Fibroblast of mammary gland (primary cell): ENCODE measurements at regions not wholly inside any gene's neighbourhood (a gene's known extent, or its start where the extent isn't known, plus 50 kb on each side); places are given as distances from the start of the nearest gene placed in this dataset.

Experiments used
- DNase-seq: peaks from one replicate; pipeline ENCODE4 v3.0.0-alpha.2; 2010; ENCODE audit warnings: low read depth
- H3K4me3 ChIP-seq: 2 replicates; pipeline ENCODE4 v1.5.1; 2011; ENCODE audit warnings: low read depth, mild to moderate bottlenecking, low read length, moderate library complexity; ENCODE audit not compliant: control insufficient read depth
- TF ChIP-seq, protein P1 (sequence below): conservative IDR thresholded peaks from 2 replicates; pipeline ENCODE4 v1.5.1; 2011; ENCODE audit warnings: low read depth, low read length, inconsistent platforms; ENCODE audit not compliant: control insufficient read depth, insufficient read depth

DNA sequence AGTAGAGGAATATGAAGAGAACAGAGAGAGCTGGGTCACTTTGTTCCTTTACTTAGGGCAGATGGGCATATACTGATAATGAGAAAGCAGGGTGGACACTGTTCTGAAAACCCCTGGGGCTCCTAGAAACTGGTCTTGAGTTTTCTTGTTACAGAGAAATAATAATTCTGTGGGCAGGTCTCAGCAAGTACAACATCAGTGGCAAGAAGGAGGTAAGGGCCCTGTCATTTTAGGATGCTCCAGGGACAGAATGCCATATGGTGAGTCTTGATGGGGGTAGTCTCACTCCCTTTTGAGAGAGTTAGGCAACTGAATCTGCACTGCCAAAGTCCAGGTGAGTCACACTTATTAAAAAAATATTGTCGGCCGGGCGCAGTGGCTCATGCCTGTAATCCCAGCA is 102.3 kb downstream of the KCNJ2 start:
- DNase-seq: no peak
- H3K4me3 ChIP-seq: no peak overlapping the region
- TF ChIP-seq, protein P1, sequence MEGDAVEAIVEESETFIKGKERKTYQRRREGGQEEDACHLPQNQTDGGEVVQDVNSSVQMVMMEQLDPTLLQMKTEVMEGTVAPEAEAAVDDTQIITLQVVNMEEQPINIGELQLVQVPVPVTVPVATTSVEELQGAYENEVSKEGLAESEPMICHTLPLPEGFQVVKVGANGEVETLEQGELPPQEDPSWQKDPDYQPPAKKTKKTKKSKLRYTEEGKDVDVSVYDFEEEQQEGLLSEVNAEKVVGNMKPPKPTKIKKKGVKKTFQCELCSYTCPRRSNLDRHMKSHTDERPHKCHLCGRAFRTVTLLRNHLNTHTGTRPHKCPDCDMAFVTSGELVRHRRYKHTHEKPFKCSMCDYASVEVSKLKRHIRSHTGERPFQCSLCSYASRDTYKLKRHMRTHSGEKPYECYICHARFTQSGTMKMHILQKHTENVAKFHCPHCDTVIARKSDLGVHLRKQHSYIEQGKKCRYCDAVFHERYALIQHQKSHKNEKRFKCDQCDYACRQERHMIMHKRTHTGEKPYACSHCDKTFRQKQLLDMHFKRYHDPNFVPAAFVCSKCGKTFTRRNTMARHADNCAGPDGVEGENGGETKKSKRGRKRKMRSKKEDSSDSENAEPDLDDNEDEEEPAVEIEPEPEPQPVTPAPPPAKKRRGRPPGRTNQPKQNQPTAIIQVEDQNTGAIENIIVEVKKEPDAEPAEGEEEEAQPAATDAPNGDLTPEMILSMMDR: no peak

DNA sequence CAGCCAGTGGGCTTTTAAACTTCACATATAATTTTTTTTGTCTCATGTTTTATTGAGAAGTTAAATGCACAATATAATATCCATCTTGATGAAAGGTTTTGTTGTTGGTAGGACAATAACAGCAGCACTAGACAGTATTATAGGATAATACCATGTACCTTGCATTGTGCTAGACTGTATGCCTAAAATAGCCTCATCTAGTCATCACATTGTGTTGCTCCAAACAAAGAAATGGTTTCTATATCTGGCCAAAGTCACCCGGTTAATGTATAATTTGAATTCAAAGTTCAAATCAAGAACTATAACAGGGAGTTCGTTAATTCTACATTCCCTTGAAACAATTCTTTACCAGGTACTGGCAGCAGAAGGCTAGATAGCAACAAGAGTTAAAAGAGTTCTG is 104.9 kb downstream of the KCNJ2 start:
- TF ChIP-seq, protein P1: no peak
- no peak for DNase-seq

DNA sequence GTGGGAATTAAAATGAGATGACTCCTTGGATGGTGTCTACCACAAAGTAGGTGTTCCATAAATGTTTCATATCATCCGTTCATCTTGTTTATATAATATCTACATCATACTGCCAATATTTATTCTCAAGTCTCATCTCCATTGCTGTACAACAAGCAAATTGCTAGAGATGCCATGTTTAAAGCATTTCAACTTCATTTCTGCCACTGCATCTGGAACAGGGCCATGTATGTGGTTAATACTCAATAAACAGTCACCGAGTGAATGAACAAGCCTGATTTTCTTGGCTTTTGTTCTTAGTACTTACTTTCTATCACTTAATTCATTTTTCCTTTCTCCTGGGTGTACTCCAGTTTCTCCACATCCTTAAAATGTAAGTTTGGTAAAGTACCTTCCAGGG is 107.6 kb downstream of the KCNJ2 start:
- no peak overlapping the region for H3K4me3 ChIP-seq
- TF ChIP-seq, protein P1: no peak
- peak; percentile 36 for DNase-seq

More for the DNA sequence above, 104.9 kb downstream of the KCNJ2 start:
- H3K4me3 ChIP-seq: no peak overlapping the region

DNA sequence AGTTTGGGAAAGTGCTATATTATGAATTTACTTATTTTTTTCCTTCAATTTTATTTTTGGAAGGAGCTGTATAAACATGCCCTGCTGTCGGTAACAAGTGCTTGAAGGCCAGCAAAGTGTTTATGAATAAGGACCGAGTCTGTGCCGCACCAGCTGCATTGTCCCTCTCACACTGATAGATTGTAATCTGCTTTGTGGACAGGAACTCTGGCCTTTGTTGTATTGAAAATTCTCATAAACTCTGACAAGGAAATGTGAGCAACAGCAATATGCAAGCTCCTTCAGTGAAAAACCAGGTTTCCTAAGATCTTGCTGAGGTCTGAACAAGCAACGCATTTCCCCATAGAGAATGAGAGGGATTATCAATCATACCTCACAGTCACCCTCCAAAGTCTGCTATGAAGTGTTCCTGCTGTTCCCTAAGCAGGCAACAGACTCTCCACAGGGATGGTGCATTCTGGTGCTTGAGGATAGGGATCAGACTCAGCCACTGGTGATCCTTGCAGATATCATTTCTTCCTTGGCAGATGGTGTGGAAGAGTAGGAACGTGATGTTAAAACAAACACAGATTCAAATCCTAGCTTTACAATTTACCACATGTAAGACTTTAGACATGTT is 109.6 kb downstream of the KCNJ2 start:
- no peak overlapping the region for H3K4me3 ChIP-seq
- TF ChIP-seq, protein P1: no peak
- DNase-seq: no peak

DNA sequence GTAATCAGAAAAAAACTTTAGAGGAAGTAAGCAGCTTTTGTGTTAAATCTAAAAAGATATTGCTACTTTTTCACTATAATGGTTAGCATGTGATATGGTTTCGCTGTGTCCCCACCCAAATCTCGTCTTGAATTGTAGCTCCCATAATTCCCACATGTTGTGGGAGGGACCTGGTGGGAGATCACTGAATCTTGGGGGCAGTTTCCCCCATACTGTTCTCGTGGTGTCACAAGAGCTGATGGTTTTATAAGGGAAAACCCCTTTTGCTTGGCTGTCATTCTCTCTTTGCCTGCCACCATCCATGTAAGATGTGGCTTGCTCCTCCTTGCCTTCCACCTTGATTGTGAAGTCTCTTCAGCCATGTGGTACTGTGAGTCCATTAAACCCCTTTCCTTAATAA is 117.1 kb downstream of the KCNJ2 start:
- no peak overlapping the region for H3K4me3 ChIP-seq
- TF ChIP-seq, protein P1: no peak
- DNase-seq: no peak

DNA sequence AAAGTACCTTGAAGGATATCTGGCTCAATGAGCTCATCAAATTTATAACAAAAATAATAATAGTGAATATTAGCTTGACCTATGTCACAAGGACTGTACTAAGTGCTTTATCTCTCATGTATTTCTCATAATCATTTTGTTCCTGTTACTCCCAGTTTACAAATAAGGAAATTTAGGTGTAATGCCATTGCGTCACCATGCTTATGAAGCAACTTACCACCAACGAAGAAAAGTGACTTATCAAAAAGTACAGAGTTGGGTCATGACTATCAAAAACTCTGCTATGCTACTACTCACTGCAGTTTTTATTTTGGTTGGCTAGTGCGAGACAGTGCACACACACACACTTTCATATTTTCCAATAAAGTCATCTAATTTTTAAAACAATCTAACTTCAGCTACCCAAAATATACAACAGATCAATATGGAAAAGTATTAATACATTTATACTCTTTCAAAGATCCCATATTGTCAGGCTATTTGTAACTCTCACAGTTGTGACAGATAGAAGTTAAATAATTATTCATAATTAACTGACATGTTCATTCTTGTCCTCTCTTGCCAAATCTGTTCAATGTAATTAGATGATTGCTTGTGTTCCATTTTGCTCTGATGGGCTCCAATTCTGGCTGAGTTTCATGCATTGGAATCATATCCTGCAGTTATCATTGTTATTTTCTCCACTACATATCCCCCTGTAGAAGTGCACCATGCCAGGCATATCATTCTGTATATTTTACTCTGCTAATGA is 119.4 kb downstream of the KCNJ2 start:
- H3K4me3 ChIP-seq: no peak overlapping the region
- peak; percentile 2 for DNase-seq
- TF ChIP-seq, protein P1: no peak
